Spleen (tissue), 11 donors: ENCODE measurements at regions not wholly inside any gene's neighbourhood (a gene's known extent, or its start where the extent isn't known, plus 50 kb on each side); places are given as distances from the start of the nearest gene placed in this dataset.

Experiments used
- DNase-seq: peaks from one replicate; pipeline ENCODE4 v3.0.0-alpha.2; 2020
- H3K27ac ChIP-seq, 8 donors: fragments of 200-600 bp; sonication (generic) in 7 of 8; 1 replicate in 4 of 8; 2 replicates in 4 of 8; pipeline versions ENCODE4 v1.5.0 to v1.8.0; 2016 to 2021; ENCODE audit warnings: inconsistent platforms in 4 of 8, mild to moderate bottlenecking in 4 of 8, moderate library complexity in 1 of 8
- H3K27me3 ChIP-seq, 7 donors: fragments of 200-600 bp; sonication (generic) in 6 of 7; replicated peaks in 1 of 7; 1 replicate in 4 of 7; 2 replicates in 3 of 7; pipeline versions ENCODE4 v1.5.0 to v1.8.0; 2016 to 2021; ENCODE audit warnings: inconsistent platforms in 3 of 7, mild to moderate bottlenecking in 1 of 7
- H3K36me3 ChIP-seq, 6 donors: fragments of 200-600 bp; sonication (generic) in 5 of 6; 1 replicate in 4 of 6; 2 replicates in 2 of 6; pipeline versions ENCODE4 v1.5.0 to v1.8.0; 2016 to 2021; ENCODE audit warnings: inconsistent platforms in 2 of 6
- H3K4me1 ChIP-seq, 6 donors: fragments of 200-600 bp; sonication (generic) in 5 of 6; 1 replicate in 3 of 6; 2 replicates in 3 of 6; pipeline versions ENCODE4 v1.5.0 to v1.8.0; 2016 to 2021; ENCODE audit warnings: inconsistent platforms in 3 of 6
- H3K4me3 ChIP-seq, 8 donors: fragments of 200-600 bp; sonication (generic) in 7 of 8; 1 replicate in 4 of 8; 2 replicates in 4 of 8; pipeline versions ENCODE4 v1.5.0 to v1.8.0; 2016 to 2021; ENCODE audit warnings: inconsistent platforms in 4 of 8, mild to moderate bottlenecking in 4 of 8, moderate library complexity in 2 of 8
- H3K9me3 ChIP-seq, 8 donors: fragments of 200-600 bp; sonication (generic) in 7 of 8; 1 replicate in 4 of 8; 2 replicates in 4 of 8; pipeline versions ENCODE4 v1.5.0 to v1.8.0; 2016 to 2021; ENCODE audit warnings: inconsistent platforms in 4 of 8
- POLR2A ChIP-seq, 3 donors: fragments of 450-650 bp; IDR thresholded peaks; one replicate each; pipeline ENCODE4 v1.5.1; 2017; ENCODE audit warnings: antibody characterized with exemption in 3 of 3, mild to moderate bottlenecking in 1 of 3
- POLR2AphosphoS5 ChIP-seq, 3 donors: sonication (generic); formaldehyde crosslinking; IDR thresholded peaks; one replicate each; pipeline ENCODE4 v1.5.1; 2017; ENCODE audit warnings: antibody characterized with exemption in 3 of 3
- WGBS, 5 donors: extraction: QIAGEN DNeasy Blood & Tissue Kit in 3 of 5; methylation state at CpG; one replicate each; pipeline versions ENCODE4 v1.1.5 to v1.1.7; 2013 to 2018; 5-methylcytosine and 5-hydroxymethylcytosine counted together
- intact Hi-C: fragments of 100-400 bp; cut with DNase I; formaldehyde crosslinking; loops from one replicate; pipeline ENCODE4 v1.15.0; 2023; ENCODE audit warnings: low total_unique reads
- TF ChIP-seq, protein P1 (sequence below), 11 experiments: fragments of 200-600 bp in 7 of 11; fragments of 450-650 bp in 4 of 11; sonication (generic) in 4 of 11; IDR thresholded peaks in 8 of 11; conservative IDR thresholded peaks in 3 of 11; 1 replicate in 7 of 11; 2 replicates in 4 of 11; pipeline versions ENCODE4 v1.4.0 to v1.8.0; 2016 to 2021; ENCODE audit warnings: antibody characterized with exemption in 11 of 11, inconsistent platforms in 4 of 11, mild to moderate bottlenecking in 1 of 11
- donor health status: healthy with polysubstance abuse.
- donor health status: DM: no; HTN: no; CAD: no; lungs with moderate emphysema.
- donor health status: DM: no; HTN: no; CAD: no.
- donor health status: Bipolar disorder and iron deficiency.
- donor health status: healthy.
- donor health status: DM: no; HTN: no; CAD: no.
- donor health status: DM: yes; HTN: yes; CAD: no.

DNA sequence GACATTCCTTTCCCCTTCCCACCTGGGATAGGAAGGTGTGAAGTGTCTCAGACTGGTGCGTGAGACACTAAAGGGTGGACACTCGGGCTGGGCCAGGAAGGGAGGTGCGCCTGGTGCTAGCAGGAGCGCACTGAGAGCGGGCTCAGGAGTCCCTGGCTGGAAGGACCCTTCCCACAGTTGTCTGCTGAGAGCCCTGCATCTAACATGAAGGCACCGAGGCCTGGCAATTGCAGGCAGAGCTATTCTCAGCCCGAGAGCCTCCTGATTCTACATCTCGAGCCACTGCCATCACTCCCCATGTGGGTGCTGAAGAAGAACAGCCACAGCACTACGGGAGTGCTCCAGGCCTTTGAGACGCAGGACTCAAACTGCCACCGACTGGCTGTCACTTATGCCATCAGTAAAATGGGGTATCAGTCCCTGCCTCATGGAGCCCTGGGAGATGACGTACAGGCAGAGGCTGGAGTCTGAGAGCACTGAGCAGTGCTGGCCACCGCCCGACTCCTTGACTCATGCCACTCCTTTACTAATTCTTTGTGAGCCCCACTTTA lies 159.4 kb downstream of the KLF13 start:
- 90 to 97% (median 93%) methylated on average over 14 of the region's 14 CpGs for WGBS, 5 donors
- DNase-seq: no peak
- H3K27me3 ChIP-seq: peaks cover 0 to 39% (median 9%) of the 10 kb centered on the region in 7 donors
- peaks cover 0 to 61% (median 34%) of the 10 kb centered on the region in 6 donors for H3K4me1 ChIP-seq
- TF ChIP-seq POLR2A (IDR thresholded peaks at IDR 0.05) (no peak), POLR2AphosphoS5 (IDR thresholded peaks at IDR 0.05) (no peak)
- TF ChIP-seq, protein P1, sequence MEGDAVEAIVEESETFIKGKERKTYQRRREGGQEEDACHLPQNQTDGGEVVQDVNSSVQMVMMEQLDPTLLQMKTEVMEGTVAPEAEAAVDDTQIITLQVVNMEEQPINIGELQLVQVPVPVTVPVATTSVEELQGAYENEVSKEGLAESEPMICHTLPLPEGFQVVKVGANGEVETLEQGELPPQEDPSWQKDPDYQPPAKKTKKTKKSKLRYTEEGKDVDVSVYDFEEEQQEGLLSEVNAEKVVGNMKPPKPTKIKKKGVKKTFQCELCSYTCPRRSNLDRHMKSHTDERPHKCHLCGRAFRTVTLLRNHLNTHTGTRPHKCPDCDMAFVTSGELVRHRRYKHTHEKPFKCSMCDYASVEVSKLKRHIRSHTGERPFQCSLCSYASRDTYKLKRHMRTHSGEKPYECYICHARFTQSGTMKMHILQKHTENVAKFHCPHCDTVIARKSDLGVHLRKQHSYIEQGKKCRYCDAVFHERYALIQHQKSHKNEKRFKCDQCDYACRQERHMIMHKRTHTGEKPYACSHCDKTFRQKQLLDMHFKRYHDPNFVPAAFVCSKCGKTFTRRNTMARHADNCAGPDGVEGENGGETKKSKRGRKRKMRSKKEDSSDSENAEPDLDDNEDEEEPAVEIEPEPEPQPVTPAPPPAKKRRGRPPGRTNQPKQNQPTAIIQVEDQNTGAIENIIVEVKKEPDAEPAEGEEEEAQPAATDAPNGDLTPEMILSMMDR (IDR thresholded peaks at IDR 0.05 in 8 of 11, conservative IDR thresholded peaks at IDR 0.05 in 3 of 11): no peak
- H3K4me3 ChIP-seq: no peak overlapping the region
- intact Hi-C loops: loop anchor here (5.0 kb wide), 1 partner anchor 49 kb away; no protein-coding TSS in a partner anchor
- H3K36me3 ChIP-seq: no peaks in the 10 kb centered on the region
- H3K9me3 ChIP-seq: peaks cover 0 to 1% (median under 1%) of the 10 kb centered on the region in 8 donors
- no peak overlapping the region for H3K27ac ChIP-seq

DNA sequence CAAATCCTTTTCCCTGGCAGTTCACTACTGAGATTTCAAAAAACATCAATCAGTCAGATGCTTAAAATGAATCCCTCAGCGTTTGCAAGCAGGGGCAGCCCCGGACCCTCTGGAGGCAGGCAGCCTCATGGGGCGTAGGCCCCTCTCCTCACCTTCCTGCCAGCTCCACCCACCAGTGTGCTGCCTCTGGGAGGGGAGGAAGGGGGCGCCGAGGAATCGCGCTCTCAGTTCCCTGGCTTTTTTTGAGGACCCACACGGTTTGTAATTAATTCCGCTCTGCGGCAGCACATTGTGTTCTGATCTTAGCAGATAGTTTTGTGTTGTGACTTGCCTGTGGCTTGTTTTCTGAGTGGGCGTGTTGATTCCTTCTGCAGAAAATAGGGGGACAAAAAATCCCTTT lies 159.9 kb downstream of the KLF13 start:
- Histone ChIP-seq H3K27me3 (peaks cover 0 to 33% (median 9%) of the 10 kb centered on the region in 7 donors), H3K4me3 (no peak overlapping the region), H3K4me1 (peaks cover 0 to 58% (median 34%) of the 10 kb centered on the region in 6 donors), H3K36me3 (no peaks in the 10 kb centered on the region), H3K27ac (no peak overlapping the region), H3K9me3 (peaks cover 0 to 6% (median 5%) of the 10 kb centered on the region in 8 donors)
- TF ChIP-seq, protein P1 (IDR thresholded peaks at IDR 0.05 in 8 of 11, conservative IDR thresholded peaks at IDR 0.05 in 3 of 11): no peak
- TF ChIP-seq POLR2AphosphoS5 (IDR thresholded peaks at IDR 0.05) (no peak), POLR2A (IDR thresholded peaks at IDR 0.05) (no peak)
- WGBS, 5 donors: 72 to 84% (median 79%) methylated on average over 11 of the region's 11 CpGs
- intact Hi-C loops: loop anchor here (5.0 kb wide), 1 partner anchor 49 kb away; no protein-coding TSS in a partner anchor
- DNase-seq: no peak

GRCh38 chr15:31486906-31487695 lies 160.5 kb downstream of the KLF13 start:
- Histone ChIP-seq H3K27me3 (peaks cover 0 to 28% (median 8%) of the 10 kb centered on the region in 7 donors), H3K36me3 (no peaks in the 10 kb centered on the region), H3K4me3 (no peak overlapping the region), H3K9me3 (peaks cover 0 to 12% (median 10%) of the 10 kb centered on the region in 8 donors), H3K4me1 (peaks cover 0 to 52% (median 32%) of the 10 kb centered on the region in 6 donors), H3K27ac (no peak overlapping the region)
- no peak for DNase-seq
- WGBS, 5 donors: 93 to 96% (median 96%) methylated on average over 14 to 19 of the region's 19 CpGs
- no peak for TF ChIP-seq POLR2A (IDR thresholded peaks at IDR 0.05)
- TF ChIP-seq, protein P1 (IDR thresholded peaks at IDR 0.05 in 8 of 11, conservative IDR thresholded peaks at IDR 0.05 in 3 of 11): no peak
- TF ChIP-seq POLR2AphosphoS5 (IDR thresholded peaks at IDR 0.05): no peak
- intact Hi-C loops: loop anchor here (5.0 kb wide), 1 partner anchor 50 kb away; no protein-coding TSS in a partner anchor
